NCI-H1436 (cell line): ENCODE measurements at regions not wholly inside any gene's neighbourhood (a gene's known extent, or its start where the extent isn't known, plus 50 kb on each side); places are given as distances from the start of the nearest gene placed in this dataset.

Experiments used
- DNase-seq: peaks from one replicate; lab custom pipeline; 2025; lab: John Stamatoyannopoulos, UW

DNA sequence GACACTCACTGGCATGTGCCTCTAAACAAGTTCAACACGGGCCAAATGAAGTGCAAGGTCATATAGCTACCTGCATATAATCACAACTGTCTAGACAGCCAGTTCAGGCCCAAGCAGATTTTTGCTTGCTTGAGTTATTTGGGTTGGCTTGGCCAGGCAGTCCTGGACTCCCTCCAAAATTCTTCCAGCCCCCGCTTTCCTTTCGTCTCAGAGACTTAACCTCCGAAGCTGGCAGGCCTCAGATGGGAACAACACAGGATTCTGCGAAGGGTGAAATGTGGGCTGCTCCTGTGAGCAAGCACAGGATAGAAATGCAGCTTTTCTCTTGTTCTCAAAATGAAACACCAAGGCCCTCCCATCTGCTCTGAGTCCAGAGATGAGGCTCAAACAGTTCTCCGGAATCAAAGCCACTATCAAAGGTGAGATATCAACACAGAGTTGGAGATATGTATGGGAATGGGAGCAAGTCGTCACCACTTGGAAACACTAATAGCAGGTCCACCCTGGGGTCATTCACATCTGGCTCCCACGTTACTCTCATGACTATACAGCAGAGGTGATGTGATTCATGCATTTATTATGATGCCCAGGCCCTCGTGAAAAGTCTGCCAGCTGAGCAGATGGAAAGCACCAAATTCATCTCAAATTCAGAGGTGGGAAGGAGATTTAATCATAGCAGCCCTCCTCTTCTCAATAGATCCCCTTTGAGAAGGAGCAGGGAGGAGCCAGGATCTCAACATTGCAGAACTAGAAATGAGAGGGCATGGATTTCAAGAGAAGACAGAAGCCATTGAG is 389.8 kb downstream of the NUAK1 start:
- no peak for DNase-seq

DNA sequence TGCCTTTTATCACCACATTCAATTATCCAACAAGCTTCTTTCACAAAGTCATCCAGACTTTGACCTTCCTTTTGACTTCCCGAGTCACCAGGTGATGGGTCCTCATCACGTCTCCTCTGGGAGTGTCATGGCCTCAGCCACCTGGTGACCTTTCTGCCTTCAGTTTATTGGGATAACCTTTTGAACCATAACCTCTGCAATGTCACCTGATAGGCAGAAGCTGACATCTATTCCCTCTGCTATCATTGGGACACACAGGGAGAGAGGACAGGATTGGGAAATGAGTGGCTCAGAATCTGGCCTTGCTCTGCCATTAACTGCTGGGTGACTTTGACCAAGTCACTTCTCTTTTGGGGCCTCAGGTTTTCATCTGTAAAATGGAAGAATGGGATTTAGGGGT is 388.7 kb downstream of the NUAK1 start:
- DNase-seq = no peak

- DNase-seq = no peak
Measured at GRCh38 chr12:105754313-105754712, 384.4 kb downstream of the NUAK1 start.

- no peak for DNase-seq
Measured at GRCh38 chr12:105756961-105757360, 381.8 kb downstream of the NUAK1 start.

DNA sequence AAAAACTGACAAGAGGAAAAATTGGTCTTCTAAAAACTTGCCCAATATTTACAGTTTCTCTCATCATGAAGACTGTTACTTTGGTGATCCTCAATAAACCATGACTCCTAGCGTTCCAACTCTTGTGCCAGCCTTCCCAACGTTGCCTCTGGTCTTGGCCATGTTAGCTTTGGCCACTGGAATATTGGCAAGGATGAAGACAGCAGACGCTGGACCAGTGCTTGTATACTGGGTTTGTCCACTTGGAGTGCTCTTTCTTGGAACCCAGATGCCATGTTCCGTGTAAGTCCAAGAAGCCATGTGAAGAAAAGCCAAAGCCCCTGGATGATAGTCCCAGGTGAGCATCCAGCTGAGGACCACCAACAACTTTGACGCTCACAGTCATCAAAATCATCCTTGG is 379.6 kb downstream of the NUAK1 start:
- no peak for DNase-seq

DNA sequence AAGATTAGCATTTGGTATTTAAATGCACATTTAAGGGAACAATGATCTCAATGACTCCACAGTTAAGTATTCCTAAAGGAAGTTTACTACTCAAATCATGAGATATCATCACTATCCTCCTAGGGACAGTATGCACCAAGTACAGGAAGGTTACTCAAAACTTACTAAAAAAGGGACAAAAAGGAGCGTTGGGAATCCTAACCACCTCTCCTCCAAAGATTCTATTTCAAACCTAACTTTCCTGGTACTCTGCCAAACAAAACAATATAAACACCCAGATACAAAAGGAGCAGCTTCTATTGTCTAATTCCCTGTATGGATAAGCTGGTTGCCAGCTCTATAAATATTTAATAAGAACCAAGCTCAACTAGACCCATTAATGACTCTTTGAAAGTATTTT is 377.7 kb downstream of the NUAK1 start:
- DNase-seq = no peak

DNA sequence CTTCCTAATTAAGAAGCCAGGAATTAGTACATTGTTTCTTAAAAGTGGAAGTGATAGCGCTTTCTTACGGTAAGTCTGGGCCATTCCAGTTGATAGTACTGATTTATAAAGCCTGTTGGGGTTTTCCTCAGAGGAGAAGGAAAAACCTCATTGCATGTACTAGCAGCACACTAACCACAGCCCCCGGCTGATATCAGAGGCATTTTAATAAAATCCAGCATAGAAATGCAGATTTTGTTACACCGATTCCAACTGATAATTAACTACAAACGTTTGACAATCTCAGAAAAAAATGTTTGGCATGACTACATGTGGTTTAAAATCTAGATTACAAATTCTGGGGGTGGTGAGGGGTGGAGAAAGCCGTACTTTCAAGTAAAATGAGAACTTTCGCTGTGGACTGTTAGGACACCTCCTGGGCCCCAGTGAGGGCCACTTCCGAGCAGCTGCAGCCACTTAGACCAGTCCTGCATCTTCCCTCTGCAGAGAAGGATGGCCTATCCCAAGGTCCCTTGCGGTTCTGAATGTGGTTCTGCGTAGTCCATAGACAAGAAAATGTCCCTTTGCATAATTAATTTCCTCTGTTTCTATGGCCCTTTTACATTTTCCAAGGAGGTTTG is 374.4 kb downstream of the NUAK1 start:
- DNase-seq = no peak

DNA sequence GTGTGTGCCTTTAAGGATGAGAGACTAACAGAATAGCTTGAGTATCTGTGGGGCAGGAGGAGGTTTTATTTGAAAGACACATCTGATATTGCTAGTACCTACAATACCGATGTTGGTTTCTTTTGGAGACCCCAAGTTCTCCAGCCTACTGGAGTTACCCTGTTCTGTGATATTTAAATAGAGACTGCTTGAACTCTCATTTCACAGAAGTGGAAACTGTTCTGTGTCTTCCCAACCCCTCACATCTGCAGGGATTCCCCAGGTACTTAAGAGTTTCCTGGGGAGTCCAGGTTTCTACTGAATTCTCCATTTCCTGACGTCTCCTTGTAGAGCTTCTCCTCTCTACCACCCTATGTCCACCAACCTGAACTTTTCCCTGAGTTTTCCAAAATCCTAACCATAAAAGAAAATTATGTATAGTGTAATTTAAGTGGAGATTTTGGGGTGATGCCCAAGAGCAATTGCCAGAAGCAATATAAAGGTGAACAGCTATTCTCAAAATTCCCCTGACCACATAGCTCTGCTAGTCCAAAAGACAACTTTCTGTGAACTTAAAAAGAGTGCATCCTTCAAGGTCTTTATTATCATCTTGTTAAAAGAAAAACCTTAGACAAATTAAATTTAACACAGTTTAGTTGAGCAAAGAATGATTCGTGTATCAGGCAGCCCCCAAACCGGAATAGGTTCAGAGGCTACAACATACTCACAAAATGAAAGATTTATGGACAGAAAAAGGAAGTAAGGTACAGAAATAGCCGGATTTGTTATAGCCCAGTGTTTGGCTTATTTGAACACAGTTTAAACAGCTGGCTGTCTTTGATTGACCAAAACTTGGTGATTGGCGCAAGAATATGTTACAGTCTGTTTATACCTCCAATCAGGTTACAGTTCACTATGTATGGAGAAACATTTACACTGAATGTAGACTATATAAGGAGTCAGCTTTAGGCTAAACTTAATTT is 373.4 kb downstream of the NUAK1 start:
- DNase-seq = no peak

DNA sequence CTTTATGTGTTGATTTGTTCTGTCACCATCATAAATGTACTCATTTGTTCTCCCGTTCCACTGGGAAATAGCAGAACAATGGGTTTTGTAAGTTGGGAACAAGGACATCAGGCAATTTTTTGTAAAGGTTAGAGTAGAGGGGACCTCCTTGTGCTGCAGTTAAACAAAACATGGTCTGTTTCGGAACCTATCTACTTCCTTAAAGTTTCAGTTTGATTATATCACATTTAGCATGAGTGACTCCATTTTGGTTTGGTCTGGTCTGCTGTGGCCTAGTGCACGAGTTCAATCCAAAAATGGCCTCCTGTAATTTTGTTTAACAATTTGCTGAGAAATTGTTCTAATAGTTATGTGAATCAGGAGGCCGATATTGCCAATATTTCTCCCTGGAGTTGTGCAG is 372.7 kb downstream of the NUAK1 start:
- DNase-seq = no peak

DNA sequence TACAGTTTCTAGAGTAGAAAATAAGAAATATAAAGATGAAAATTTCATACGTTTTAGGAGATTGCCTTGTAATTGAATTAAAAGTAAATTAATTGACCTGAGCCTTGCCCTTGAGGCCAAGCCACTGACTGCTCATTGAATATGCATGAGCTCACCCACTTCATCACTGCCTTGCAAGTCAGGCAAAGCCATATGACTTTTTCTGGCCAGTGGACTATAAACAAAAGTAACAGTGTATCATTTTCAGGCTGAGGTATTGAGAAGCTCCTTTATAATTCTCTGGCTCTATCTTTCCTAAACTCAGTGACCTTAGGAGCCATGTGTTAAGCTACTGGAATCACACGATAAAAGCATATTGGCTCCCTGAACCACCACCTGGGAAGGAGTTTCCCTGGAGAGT is 369.3 kb downstream of the NUAK1 start:
- no peak for DNase-seq

DNA sequence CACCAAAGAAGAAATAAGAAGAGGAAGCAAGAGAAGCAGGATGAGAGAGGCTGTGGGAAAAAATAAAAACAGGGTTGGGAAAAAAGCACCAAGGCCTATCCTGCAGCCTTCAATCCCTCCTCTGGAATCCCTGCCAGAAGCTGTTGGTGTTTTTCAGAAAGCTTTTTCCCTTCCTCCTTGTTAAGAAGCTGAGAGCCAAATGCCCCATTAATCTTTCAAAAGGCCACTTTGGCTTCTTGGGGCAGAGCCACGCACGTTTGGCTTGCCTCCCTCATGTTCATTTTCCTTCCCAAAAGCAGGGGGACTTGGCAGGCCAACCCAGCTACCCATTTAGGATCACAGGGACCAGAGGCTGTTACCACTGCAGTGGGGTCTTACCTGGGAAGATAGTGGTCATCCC is 365.3 kb downstream of the NUAK1 start:
- no peak for DNase-seq

DNA sequence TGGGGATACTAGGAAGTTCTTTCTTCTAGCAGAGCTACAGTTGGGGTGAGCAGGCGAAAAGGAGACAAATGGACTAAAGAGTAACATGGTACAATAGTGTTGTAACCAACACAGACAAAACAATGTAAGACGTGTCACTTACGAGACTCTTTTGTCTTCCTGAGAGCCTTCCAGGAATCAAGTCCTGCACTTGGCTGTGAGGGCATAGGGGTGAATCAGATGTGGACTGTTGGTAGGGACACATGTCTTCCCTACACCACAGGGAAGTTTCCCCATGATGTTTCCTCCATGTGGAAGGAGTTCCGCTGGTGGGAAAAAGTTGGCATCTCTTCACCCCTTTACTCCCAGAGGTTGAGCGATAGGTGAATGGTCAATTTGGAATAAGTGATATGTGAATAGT is 364.7 kb downstream of the NUAK1 start:
- DNase-seq = no peak

DNA sequence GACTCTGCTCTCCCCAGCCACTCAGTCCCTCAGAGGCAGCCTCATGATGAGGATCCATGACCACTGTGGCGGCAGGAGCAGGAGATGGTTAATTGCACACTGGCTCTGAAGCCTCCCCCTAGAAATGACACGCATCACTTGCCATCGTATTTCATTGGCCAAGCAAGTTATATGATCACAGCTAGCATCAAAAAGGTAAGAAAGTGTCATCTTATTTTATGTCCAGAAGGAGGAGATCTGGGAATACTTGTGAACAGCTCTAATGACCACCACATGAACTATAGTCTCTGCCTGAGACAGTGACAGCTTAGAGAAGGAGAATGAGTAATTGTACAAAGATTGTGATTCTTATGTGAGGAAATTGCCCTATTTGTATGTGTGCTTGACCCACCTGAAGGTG is 363.4 kb downstream of the NUAK1 start:
- DNase-seq = no peak

DNA sequence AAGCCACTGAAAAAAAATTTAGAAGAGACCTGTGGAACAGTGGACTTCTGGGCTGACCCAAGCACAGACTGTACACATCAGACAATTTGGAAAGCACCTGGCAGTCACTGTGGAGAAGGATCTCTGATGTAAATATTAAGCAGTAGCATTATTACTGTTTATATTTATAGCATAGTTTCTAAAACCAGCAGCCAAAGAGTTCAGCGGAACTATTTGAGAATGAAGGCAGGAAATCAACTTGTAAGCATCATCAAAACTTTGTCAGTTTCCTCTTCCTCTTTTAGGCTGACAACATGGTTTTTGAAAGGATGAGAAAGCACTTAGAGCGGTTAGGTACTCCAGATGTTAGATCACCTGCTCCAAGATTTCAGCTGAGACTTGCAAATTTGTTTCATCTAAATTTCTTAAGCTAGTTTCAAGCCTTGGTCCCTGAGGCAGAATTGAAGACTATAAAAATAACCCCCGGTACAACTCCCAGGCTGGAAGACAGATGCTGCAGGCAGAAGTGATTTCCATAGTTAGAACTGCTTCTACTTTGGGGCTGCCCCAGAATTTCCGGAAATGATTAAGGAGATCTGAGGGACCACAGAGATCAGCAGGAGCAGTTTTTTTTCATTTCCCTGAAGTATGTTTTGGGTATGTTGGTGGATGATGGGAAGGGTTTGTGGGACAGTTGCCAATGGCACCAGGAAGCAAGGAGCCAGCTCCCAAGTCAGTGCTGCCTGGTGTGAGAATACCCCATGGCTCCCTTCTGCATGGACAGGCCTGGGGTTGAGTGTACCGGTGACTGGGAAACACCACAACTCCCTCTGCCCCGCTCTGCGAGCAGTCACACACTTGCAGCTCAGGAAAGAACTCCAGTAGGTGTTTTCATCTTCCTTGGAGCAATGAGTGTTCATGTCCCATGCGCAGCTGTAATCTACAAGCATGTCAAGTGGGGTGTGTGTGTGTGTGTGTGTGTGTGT is 354.5 kb downstream of the NUAK1 start:
- no peak for DNase-seq

DNA sequence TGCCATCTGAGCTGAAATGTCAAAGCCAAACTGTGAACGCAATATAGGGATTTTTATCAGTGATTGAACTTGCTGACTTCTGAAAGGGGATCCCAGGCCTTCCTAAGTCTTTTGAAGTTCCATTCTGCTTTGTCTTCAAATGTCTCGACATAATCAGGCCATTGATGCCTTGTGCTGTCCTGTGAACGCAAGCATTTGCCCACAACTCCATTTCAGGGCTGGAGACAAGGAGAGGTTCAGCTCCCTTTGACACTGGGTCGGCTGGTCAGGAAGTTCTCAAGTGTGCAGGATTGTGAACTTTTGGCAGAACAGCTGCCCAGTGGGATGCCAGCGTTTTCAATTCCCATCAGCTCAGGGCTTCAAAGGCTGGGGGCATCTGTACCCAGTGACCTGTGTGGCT is 345.3 kb downstream of the NUAK1 start:
- no peak for DNase-seq

DNA sequence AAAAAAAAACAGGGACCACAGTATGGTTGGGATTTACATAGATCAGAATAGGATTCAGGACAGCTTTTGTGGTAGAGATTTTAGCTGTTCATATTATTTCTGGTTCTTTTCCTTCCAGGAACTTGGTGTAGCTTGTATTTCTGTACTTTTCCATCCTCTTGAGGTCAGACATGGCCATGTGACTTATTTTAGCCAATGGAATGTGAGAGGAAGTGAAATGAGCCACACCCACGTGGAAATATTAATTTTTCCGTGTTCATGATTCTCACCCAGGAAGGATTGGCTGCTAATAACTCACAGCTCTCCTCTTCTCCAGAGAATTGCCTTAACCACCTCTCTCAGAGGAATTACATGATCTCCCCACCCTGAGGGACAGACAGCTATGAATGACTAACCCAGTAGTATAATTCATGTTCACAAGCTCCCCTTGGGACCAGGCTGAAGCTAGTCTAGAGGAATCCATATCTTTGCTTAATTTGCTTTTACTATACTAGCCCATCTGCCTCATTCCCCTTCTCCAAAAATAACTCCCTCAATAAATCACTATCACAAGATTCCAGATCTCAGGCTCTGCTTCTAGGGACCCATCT is 340.4 kb downstream of the NUAK1 start:
- DNase-seq = no peak

DNA sequence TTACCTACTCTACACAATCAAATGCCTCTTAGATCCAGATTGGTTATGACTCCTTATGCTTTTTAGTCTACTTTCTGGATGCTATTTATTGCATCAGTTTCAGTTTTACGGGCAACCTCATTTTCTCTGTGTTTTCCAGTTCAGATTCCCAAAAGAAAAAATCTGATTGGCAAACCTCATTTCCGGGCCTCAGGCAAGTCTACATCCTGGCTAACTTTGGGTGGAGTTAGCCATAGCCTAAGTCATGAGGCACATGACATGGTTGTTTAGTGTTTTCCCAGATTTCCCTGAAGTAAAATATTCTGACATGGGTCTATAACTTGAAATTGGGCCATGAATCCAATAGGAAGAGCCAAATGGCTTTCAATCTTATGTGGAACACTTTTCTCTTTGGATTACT is 339.7 kb downstream of the NUAK1 start:
- no peak for DNase-seq

- no peak for DNase-seq
Measured at GRCh38 chr12:105801351-105801750, 337.4 kb downstream of the NUAK1 start.

DNA sequence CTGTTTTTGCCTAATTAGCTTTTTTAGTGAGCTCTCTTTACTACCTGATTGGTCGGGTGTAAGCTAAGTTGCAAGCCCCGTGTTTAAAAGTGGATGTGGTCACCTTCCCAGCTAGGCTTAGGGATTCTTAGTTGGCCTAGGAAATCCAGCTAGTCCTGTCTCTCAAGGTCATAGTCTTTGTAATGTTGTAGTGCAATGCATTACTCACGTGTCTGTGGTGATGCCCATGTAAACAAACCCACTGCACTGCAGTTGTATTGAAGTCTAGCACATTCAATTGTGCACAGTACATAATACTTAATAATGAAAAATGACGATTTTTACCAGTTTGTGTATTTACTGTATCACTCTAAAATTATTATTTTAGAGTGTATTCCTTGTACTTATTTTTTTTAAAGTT is 335.5 kb downstream of the NUAK1 start:
- DNase-seq = no peak

GRCh38 chr12:105804591-105805265 is 334.0 kb downstream of the NUAK1 start:
- DNase-seq = no peak
